GM19025 (cell line): ENCODE measurements at regions not wholly inside any gene's neighbourhood (a gene's known extent, or its start where the extent isn't known, plus 50 kb on each side); places are given as distances from the start of the nearest gene placed in this dataset.

Source experiments
- ATAC-seq: cut with Tn5 transposase; IDR thresholded peaks from one replicate; pipeline ENCODE4 v1.9.1; 2021; ENCODE audit warnings: mild to moderate bottlenecking, low read depth, moderate library complexity; ENCODE audit not compliant: unreplicated experiment

DNA sequence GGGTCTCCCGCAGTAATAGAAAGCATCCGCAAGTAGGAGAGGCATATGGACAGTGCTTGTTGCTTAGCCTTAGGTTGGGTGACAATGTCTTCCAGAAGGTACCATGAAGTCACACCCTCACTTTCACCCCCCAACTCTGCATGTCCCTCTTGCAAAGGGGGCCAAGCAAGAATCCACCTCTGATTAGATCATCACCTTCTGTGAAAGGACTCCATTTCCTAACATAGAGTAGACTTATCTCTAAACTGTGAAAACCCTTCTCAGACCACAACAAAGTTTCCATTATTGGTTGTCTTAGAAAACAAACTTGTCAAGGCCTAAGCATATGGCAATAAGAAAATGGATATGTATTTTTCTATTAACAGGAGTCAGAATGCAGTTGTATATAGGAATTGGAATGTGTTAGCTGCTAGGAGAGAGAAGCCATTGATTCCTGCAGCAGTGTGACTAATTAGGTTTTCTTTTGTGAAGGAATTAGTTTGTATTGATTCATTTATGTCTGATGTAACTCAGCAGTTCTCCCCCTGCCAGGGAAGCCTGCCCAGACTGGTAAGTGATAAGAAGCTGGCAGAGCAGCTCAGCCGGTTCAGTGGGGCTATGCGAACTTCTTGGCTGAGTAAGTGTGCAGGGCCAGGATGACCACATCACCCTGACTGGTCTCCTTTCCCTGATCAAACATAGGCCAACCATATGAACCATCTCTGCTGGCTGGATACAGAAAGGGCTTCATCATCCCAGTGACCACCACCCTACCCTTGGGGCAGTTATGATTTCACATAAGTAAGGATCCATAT, 107.3 kb upstream of the CCDC196 start:
- no peak for ATAC-seq

DNA sequence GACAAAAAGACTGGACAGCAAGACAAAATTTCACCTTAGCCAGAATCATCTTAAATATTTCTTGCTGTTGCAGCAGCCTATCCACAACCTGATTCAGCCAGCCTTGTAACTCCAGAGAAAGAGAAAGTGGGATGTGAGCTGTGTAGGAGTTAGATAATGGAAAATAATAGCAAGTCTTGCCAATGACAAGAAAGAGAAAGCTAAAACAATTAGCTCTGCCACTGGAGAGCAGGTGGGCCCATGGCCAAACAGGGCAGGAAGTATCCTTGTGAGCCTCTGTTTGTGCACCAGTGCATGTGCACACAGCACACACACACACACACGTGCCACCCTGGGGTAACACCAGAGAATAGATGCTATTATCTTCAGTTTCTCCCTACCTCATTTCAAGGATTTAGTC, 106.0 kb upstream of the CCDC196 start:
- ATAC-seq = no peak

DNA sequence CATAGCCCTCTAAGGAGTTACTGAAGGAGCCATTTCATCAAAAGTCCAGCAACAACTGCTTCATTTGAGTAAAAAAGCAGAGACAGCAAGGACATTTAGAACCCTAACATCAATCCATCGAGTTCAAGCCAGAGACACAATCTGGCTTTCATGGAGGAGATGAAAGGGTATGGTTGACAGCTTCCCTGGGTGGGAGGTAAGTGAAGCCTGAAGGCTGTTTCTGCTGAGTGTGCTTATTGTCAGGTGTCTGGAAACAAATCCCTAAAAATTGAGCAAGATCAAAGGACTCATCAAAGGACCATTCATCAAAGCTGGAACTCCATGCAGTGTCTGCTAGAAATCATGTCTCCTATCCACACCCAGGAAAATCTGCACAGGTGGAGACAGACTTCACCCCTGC, 104.4 kb upstream of the CCDC196 start:
- no peak for ATAC-seq

DNA sequence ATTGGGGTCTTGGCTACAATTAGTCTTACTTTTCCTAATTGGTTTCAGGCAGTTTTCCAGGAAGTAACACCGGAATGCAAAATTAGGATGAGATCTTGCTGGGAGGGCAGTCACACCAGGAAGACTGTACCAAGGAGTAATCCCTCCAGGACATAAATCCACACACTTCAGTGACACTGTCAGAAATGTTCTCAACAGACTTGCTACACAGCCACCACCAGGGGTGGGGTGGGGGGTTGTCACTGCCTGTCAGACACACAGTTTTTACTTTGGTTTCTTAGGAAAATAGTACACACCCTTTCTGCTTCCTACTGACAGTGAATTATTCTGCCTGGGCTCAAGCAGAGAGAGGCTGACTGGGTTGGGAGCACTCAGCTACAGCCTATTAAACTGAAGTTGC, 102.9 kb upstream of the CCDC196 start:
- no peak for ATAC-seq

DNA sequence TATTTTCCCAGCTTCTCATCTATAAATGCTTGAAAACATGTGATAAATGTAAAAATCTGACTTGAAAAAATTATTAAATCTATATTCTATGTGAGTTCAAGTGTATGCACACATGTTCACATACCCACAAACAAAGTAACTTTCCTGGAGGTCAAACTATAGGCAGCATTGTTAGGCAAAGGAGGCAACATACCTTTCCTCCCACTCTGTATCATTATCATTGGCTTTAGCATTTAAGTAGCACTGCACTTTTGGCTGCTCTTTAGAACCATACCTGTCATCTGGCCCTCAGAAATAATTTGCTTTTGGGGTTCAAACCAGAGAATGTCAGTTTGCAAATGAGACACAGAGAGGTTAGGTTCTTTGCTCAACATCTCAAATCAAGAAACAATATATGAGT, 102.4 kb upstream of the CCDC196 start:
- ATAC-seq = no peak

DNA sequence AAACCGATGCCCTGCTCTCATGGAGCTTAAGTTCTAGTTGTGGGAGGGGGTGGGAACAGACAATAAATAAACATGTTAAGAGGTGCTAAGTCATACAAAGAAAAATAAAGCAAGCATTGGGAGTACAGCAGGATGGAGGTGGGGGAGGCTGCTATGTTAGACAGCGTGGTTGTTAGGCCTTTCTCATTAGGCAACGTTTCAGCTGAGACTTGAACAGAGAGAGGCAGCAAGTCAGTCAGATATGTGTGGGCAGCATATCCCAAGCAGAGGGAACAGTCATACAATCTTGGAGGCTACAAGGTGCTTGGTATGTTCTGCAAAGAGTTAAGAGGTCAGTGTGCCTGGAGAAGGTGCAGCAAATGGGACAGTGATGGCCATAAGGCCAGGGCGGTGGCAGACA, 97.7 kb upstream of the CCDC196 start:
- ATAC-seq = no peak

DNA sequence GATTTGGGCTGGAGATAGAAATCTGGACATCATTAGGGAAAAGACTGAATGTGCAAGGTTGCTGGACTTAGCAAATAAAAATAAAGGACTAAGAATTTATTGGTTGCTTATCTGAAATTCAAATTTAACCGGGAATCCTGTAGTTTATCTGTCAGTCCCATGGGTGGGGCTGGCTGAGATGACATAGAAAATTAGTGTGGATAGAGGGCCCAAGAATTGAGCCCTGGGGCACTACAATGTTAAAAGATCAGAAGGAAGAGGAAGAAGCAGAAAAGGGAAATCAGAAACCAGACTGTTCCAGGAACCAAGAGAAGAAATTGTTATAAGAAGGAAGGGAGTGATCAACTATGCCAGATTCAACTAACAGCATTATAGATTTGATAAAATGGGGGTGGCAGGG, 96.7 kb upstream of the CCDC196 start:
- no peak for ATAC-seq

DNA sequence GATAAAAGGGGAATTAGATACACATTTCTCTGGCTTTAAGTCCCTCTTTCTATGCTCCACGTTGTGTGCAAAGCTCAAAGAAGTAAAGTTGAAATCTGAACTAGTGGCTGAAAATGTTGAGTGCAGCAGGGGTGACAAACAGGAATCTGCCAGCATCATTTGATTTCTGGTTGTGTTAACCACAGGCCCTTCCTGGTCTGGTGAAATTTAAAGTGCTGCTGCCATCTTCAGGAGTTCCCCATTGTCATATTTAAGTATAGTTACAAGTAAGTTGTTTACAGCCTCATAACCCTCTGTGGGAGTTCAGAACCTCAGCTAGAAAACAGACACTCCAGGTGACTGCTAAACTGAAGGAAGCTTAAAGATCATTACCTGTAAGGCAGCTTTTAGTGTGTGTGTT, 90.9 kb upstream of the CCDC196 start:
- no peak for ATAC-seq

DNA sequence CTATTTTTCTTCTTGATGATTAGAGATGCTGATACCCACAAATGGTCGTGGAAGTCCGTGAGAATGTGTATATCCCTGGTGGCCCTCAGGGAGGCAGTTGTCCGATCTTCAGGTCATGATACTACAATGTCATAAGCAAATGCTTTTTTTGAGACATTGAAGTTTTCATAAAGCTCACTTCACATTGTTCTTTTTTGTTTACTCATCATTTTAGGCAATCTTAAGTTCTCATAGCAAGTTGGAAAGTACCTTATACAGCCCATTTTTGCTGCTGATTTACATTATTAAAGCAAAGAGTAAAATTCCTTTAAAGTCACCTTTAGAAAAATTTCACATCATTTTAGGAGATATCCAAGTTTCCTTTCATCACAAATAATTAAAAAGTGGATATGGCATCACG, 90.0 kb upstream of the CCDC196 start:
- no peak for ATAC-seq

DNA sequence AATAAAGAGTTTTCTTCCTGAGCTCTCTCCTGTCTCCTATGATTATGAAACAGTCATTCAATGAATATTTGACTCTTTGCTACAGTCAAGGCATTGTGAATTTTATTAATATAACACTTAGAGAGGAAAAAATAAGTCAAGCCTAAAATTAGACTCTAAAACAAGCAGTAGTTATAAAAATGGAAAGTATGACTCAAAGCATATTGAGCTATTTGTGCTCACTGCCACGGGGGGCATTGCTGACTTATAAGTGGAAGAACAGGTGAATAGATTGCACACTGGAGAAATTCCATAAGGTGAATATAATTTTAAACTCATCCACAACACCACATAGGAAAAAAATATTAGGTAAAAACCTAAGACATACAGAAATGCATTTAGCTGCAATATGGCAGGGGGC, 87.7 kb upstream of the CCDC196 start:
- ATAC-seq = no peak

DNA sequence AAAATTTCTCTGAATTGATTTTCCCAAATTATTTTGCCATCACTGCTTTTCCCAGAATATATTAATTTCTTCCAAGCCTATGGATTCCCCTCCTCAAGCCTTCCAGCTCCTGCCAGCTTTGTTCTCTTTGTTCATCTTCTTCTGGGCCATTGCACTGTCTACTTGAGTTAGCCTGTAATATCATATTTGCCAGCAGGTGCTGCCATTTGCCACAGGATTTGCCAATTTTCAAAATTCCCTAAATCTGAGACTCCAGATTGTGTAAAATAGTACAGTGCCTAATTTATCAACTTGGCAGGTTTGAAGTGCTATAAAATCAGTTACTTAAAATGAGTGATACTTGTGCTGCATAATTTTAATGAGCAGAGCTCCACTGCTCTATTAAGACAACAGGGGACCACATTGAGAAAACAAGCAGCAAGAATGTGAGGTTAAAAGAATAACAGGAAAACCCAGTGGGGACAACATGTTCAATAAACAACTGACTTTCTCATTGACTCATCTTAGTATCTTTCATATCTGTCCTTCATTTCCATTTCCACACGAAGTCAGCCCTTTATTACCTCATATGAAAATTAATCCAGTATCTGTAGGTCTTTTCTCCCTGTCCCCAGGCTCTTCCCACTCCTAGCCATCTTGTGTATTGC, 84.6 kb upstream of the CCDC196 start:
- no peak for ATAC-seq

DNA sequence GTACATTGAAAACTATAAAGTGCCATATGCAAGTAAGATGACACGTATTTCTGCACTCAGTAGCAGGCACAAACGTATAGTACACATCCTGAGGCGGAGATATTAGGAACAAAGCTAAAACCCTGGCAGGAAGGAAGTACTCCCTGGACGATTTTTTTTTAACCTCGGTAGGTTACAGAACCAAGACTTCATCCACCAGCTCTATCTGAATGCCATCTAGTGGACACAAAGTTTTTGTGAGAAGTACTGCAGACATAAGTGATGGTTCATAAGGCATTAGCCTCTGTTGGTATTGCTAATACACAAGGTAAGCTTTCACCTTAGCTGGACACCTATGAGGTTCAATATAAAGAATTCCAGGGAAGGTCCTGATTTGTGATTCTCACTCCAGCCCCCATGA, 83.0 kb upstream of the CCDC196 start:
- no peak for ATAC-seq

DNA sequence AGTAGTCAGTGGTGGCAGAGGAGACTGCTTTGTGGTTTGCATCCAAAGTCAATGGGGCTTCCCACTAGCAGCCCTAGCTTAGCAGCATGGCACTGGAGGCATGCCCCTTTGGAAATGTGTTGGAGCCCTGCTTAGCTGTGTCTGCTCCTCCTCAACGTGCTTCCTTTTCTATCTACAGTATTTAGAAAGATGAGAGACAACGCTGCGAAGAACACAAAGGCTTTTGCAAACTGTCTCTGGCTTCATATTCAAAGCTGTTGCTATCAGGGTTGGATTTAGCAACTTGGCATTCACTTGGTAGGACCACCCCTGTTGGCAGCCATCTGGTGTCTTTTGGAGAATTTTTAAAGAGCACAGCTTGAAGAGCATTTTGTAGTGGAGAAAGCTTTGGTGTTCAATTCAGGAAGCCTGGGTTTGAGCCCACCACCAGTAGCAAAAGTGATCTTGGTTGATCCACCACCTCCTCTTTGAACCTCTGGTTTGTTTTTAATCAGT, 82.1 kb upstream of the CCDC196 start:
- ATAC-seq = no peak

DNA sequence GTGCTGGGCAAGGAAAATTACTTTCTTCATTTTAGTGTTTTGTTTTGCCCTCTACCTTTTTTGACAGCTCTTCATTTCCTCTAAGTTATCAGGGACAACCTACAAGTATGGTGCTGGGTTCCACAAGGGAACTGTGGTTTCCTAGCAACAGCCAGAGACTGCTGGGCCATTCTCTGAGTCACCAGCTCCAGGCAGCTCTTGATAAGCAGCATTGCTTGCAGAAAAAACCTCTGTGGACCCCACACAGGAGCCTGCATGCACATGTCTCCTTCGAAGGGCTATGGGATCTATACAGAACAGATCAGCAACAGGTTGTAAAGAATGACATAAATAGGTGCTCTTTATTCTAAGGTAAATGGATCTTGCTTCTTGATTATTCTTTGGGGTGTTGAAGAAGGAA, 81.0 kb upstream of the CCDC196 start:
- ATAC-seq = no peak

DNA sequence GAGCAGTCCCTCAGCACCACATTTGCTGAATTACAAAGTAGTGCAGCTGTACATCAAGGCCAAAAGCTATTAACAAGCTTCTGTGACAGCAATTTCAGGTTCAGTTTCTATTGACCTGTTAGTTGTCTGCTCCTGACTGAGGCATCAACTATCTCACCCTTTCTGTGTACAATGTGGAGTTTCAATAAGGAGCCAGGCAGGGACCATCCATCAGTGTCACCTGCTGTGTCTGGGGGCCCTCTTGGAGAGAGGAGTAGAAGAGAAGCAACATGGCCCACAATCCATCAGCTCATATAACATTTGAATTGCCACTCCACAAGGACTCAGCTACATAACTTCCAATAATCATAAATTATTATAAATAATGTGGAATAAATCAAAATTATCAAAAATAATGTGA, 72.3 kb upstream of the CCDC196 start:
- no peak for ATAC-seq

DNA sequence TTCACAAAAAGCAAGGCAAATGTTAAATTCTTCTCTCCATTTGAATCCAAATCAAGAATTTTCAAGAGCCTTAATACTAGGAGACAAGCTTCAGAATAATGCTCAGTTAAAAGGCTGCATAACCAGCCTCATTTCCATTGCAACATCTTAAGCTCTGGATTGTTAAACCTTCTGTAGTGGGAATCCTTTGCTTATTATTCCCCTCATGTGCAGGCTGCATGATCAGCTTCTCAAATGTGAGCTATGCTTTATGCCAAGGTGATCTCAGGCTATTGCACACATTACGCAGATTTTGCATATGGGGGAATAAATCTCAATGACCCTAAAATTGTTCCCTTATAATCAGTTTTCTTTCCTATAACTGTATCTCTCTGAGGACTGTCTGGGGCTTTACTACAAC, 71.7 kb upstream of the CCDC196 start:
- no peak for ATAC-seq

DNA sequence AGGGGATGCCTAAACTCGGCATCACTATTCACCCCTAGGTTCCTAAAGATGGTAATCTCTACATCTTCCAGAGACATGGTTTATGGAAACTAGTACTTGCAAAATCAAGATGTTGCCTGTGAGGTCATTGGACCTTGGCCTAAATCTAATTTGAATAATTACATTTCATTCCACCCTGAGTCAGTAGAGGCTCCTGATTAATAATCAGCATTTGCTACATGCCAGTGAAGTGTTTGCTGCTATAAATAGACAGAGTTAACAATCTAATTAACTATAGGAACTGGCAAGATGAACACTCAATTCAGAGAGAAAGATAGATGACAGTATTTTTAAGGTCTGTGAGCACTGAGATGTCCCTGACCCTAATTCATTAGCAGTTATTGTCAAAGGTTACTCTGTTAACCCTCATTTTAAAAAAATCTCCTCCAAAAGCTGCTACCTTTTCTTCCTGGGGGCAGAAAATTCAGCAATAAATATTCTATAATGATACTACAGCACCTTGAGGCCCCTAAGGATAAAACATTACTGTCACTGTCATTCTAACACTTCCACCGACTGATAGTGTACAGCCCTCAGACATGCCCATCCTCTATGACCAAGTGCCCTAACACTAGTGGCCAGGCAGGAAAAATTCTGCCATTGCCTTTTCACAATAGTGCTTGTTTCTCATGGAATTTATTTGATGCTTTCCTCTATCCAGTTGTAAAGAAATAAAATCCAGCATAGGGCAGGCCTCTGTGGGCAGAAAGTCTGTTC, 65.7 kb upstream of the CCDC196 start:
- no peak for ATAC-seq

DNA sequence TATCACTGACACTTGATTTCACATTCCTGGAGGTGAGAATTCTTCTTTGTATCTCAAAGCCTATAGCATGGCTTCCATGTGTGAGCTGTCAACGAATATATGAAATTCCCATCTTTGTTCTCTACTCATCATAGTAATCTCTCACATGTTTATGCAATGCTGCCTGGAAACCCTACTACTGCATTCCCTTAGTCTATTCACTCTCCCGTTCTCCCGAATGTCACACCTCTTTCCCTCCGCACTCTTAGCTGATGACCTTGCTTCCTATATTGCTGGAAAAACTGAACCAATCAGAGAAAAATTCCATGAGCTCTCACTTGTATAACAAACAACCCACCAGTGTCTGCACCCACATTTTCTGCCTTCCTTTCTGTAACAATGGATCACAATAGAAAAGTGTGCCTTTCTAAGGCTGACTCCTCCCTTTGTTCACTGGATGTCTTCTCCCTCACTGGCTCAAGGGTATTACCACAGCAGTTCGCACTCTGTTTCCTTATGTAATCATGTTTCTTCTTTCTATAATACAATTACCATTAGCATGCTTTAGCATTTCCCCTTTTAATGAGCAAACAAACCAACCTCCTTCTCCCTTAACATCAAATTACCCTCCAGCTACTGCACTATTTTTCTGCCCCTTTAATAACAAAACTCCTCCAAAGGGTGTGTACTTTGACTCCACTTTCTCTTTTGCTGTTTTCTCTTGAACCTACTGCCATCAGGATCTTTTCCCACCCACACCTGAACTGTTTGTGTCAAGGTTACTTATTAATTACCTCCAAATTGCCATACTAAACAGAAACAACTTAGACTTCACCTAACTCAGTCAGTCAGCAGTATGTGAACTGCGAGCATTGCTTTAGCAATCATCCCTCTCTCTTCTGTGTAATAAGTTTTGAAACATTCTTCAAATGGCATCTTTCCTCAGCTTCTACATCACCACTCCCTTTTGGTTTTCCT, 63.9 kb upstream of the CCDC196 start:
- no peak for ATAC-seq

DNA sequence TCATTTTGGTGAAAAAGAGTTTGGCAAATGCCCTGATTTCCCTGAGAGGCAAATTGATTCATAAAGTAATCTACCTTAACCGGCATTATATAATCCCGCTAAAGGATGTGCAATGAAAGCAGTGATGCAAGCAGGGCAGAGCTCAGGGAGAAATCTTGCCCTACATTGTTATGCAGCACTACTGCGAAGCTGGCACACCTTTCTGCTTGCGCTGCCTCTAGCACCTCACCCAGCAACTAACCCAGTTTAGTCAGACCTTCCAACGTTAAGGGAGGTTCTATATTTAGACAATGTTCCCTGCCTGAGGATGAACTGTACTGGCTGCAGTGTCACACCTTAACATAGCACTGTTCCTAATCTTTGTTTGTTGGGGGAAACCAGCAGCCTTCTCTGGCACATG, 60.8 kb upstream of the CCDC196 start:
- ATAC-seq = no peak

DNA sequence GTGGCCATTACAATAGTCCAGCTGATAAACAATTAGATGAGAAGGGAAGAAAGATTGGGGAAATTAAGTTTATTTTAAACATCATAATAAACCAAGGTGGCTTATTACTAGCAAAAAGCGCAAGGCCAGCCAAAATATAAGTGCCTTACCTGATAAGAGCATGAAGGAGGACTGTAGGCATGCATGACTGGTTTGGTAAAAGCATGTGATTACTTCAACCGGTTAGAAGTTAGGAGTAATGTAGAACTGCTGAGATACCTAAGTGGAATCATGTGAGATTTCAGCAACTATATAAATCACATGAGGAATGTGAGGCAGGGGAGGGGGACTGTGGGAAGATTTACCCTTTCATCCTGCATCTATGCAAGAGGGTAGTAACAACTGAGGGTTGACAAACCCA, 59.7 kb upstream of the CCDC196 start:
- ATAC-seq = no peak
